GM12864 (cell line): ENCODE measurements at regions not wholly inside any gene's neighbourhood (a gene's known extent, or its start where the extent isn't known, plus 50 kb on each side); places are given as distances from the start of the nearest gene placed in this dataset.

Experiments
- DNase-seq: peaks from one replicate; pipeline ENCODE4 v3.0.0-alpha.2; 2011; ENCODE audit warnings: low read depth
- H3K4me3 ChIP-seq: 2 replicates; pipeline ENCODE4 v1.5.1; 2011; ENCODE audit warnings: mild to moderate bottlenecking, low read depth, low read length, control low read depth
- TF ChIP-seq, protein P1 (sequence below): IDR thresholded peaks from 2 replicates; pipeline ENCODE4 v1.5.1; 2011; ENCODE audit warnings: low read depth, mild to moderate bottlenecking, moderate library complexity, low read length, control low read depth, inconsistent platforms; ENCODE audit errors: missing control alignments

DNA sequence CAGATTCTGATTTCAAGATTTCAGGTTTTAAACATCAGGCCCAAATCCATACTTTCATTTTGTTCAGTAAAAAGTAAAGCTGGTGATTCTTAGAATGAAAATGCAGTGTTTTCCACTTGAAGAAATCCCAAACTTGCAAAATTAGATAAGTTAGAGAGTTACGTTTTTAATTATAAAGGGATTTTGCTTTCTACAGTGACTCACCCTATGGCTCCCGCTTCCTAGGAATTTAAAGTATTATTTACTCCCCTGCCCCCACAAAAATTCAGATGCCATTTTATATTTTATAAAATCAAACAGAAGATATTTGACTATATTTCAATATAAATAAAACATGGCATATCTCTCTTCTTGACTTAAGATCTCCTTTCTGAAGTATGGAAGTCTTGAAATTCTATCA, 402.9 kb downstream of the ZSWIM6 start:
- DNase-seq: no peak
- H3K4me3 ChIP-seq: no peak overlapping the region
- TF ChIP-seq, protein P1, sequence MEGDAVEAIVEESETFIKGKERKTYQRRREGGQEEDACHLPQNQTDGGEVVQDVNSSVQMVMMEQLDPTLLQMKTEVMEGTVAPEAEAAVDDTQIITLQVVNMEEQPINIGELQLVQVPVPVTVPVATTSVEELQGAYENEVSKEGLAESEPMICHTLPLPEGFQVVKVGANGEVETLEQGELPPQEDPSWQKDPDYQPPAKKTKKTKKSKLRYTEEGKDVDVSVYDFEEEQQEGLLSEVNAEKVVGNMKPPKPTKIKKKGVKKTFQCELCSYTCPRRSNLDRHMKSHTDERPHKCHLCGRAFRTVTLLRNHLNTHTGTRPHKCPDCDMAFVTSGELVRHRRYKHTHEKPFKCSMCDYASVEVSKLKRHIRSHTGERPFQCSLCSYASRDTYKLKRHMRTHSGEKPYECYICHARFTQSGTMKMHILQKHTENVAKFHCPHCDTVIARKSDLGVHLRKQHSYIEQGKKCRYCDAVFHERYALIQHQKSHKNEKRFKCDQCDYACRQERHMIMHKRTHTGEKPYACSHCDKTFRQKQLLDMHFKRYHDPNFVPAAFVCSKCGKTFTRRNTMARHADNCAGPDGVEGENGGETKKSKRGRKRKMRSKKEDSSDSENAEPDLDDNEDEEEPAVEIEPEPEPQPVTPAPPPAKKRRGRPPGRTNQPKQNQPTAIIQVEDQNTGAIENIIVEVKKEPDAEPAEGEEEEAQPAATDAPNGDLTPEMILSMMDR: no peak

DNA sequence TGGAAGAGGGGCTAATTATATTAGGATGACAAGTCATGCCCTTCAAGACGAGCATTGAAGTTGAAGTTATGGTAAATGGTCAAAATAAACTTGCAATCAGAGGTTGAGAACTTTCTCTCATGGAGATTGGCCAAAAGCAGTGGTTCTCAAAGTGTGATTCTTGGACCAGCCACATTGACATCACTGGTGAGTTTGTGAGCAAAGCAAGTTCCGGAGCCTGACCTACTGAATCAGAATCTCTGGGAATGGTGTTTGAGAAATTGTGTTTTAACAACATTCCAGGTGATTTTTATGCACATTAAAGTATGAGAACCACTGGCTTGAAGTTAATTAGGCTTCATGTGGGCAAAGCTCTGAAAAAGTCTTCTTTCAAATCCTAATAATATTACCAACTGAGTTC, 403.5 kb downstream of the ZSWIM6 start:
- TF ChIP-seq, protein P1: no peak
- DNase-seq: no peak
- no peak overlapping the region for H3K4me3 ChIP-seq

DNA sequence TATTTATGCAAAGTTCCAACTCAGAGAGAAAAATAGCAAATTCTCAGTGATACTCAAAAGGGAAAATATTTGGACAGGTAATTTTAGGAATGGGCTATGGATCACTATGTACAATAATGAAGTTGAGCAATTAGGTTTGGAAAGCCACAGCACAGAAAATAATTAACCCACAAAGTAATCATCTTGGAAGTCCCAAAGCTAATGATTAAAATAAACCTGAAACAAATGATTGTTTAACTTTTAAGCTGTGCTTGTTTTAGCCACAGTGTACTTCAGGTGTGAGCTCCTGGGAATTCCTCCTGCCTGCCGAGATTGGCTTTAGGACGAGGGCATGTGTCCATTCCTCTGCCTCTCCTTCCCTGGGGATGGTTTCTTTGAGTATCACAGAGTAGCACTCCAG, 403.9 kb downstream of the ZSWIM6 start:
- TF ChIP-seq, protein P1: no peak
- DNase-seq: no peak
- H3K4me3 ChIP-seq: no peak overlapping the region

DNA sequence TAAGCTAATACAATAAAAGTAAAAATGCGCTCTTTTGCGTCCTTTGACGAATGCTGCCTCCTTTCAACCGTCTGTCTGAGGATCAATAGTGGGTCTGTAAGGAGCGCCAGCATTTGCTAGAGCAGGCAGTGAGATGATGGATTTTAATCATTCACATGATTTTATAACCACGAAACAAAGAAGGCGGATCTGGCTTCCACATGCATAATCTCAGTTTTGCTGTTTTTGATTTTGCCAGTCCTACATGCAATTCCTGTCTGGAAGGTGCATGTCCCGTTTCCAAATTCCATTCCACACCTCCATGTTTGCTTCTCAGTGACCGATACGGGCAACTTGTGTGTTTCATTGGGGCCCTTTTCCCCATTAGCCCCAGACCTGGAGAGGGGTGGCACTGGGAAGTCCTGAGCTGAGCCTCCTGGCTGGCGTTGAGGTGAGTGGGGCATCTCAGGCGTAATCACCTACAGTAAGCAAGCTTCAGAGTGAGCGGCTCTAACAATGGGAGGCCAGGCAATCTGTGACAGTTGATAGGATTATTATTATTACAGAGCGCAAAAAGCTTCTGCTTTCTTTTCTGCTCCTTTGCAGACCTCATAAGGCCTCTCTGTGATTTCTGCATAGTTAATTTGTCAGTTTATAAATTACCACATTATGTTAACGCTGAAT, 405.4 kb downstream of the ZSWIM6 start:
- no peak for DNase-seq
- H3K4me3 ChIP-seq: no peak overlapping the region
- TF ChIP-seq, protein P1: no peak

DNA sequence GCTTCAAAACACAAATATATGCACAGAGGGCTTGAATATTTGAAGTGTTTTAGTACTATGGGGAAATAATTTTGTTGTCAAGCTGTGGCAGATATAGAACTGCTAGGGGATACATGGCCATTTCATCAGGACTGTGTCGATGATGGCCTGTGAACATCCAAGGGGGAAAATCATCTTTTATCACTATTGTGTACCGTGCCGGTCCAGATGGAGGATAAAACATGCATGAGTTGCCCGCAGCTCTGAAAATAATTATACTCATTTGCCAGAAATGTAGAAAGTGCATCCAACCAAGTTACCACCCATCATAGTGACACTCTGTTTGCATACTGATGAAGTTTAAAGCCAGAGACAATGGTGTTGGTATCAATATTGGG, 405.9 kb downstream of the ZSWIM6 start:
- no peak for DNase-seq
- TF ChIP-seq, protein P1: no peak
- no peak overlapping the region for H3K4me3 ChIP-seq

DNA sequence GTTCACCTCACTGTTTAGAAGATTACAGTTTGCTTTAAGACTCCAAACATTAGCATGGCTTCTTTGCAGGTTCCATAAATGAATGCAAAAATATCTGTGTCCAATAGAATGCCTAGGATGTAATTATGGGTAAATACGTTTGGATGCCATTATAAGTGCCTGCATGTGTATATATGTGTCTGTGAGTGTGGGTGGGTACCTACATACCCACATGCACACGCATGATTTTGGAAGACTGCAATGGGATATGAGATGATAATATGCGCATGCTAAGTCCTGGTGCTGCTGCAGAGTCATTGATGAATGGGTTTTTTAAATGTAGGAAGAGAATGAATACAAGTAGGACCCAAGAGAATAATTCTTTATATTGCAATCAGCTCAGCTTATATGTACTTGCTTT, 406.4 kb downstream of the ZSWIM6 start:
- no peak for DNase-seq
- no peak overlapping the region for H3K4me3 ChIP-seq
- TF ChIP-seq, protein P1: no peak
